OCI-LY3 (cell line): ENCODE measurements at regions not wholly inside any gene's neighbourhood (a gene's known extent, or its start where the extent isn't known, plus 50 kb on each side); places are given as distances from the start of the nearest gene placed in this dataset.

Experiments
- H2AFZ ChIP-seq: fragments of 200-600, 300-600 bp; shearing (Covaris generic); 2 replicates; pipeline ENCODE4 v1.6.0; 2014; ENCODE audit warnings: antibody characterized with exemption, low read depth, low read length
- H3K27ac ChIP-seq: fragments of 200-600, 300-600 bp; sonication (generic); 2 replicates; pipeline ENCODE4 v1.5.1; 2014; ENCODE audit warnings: mild to moderate bottlenecking, low read length, moderate library complexity, mixed read lengths
- H3K27me3 ChIP-seq: fragments of 200-600, 300-600 bp; sonication (generic); 2 replicates; pipeline ENCODE4 v1.6.1; 2014; ENCODE audit warnings: low read depth, low read length, mixed read lengths
- H3K36me3 ChIP-seq: fragments of 200-600, 300-600 bp; sonication (generic); replicated peaks from 2 replicates; pipeline ENCODE3; 2014; ENCODE audit warnings: low read depth, low read length, mixed read lengths
- H3K4me1 ChIP-seq: fragments of 300-600, 200-600 bp; sonication (generic); 2 replicates; pipeline ENCODE4 v1.6.1; 2014; ENCODE audit warnings: low read length, mixed read lengths
- H3K4me2 ChIP-seq: fragments of 200-600, 300-600 bp; sonication (generic); 2 replicates; pipeline ENCODE4 v1.6.1; 2014; ENCODE audit warnings: low read length, mixed read lengths
- H3K4me3 ChIP-seq: fragments of 300-600, 200-600 bp; sonication (generic); 2 replicates; pipeline ENCODE4 v1.5.1; 2014; ENCODE audit warnings: antibody characterized with exemption, mild to moderate bottlenecking, low read length, moderate library complexity
- H3K79me2 ChIP-seq: fragments of 300-600, 200-600 bp; shearing (Covaris generic); 2 replicates; pipeline ENCODE4 v1.6.1; 2014; ENCODE audit warnings: mild to moderate bottlenecking, low read length, mixed read lengths
- H3K9ac ChIP-seq: fragments of 300-600, 200-600 bp; shearing (Covaris generic); 2 replicates; pipeline ENCODE4 v1.6.0; 2014; ENCODE audit warnings: mild to moderate bottlenecking, low read length, moderate library complexity
- H3K9me3 ChIP-seq: fragments of 200-600, 300-600 bp; shearing (Covaris generic); 2 replicates; pipeline ENCODE4 v1.6.1; 2014; ENCODE audit warnings: low read length, mixed read lengths; ENCODE audit not compliant: insufficient read depth
- H4K20me1 ChIP-seq: fragments of 200-600, 300-600 bp; sonication (generic); 2 replicates; pipeline ENCODE4 v1.6.1; 2016; ENCODE audit warnings: low read length, mixed read lengths; ENCODE audit not compliant: insufficient read depth
- CTCF ChIP-seq: fragments of 200-600, 300-600 bp; sonication (generic); IDR thresholded peaks from 2 replicates; pipeline ENCODE4 v1.5.1; 2014; ENCODE audit warnings: antibody characterized with exemption, low read length, low read depth
- EZH2phosphoT487 ChIP-seq: fragments of 200-600 bp; shearing (Covaris generic); IDR thresholded peaks from 2 replicates; pipeline ENCODE4 v1.6.1; 2018; ENCODE audit warnings: antibody characterized with exemption, mixed run types, low read depth

- no peak overlapping the region for H3K4me2 ChIP-seq
- no peak overlapping the region for H3K4me3 ChIP-seq
- H3K9me3 ChIP-seq: 0 out of 2 replicates have a peak, but pooled peaks cover 5% of the 10 kb centered on the region
- no peaks in the 10 kb centered on the region for H3K27me3 ChIP-seq
- TF ChIP-seq EZH2phosphoT487: no peak
- no peaks in the 10 kb centered on the region for H3K79me2 ChIP-seq
- no peak overlapping the region for H3K27ac ChIP-seq
- no peaks in the 10 kb centered on the region for H3K36me3 ChIP-seq
- H2AFZ ChIP-seq: no peak overlapping the region
- H3K4me1 ChIP-seq: no peaks in the 10 kb centered on the region
- no peak overlapping the region for H3K9ac ChIP-seq
- no peaks in the 10 kb centered on the region for H4K20me1 ChIP-seq
These were observed 136.7 kb upstream of the VEPH1 start for GRCh38 chr3:157639756-157640426.

- Histone ChIP-seq H3K36me3 (no peaks in the 10 kb centered on the region), H3K9me3 (0 out of 2 replicates have a peak, but pooled peaks cover 5% of the 10 kb centered on the region), H3K27me3 (no peaks in the 10 kb centered on the region), H3K27ac (no peak overlapping the region), H3K4me1 (no peaks in the 10 kb centered on the region), H4K20me1 (no peaks in the 10 kb centered on the region), H2AFZ (no peak overlapping the region), H3K4me2 (no peak overlapping the region), H3K9ac (no peak overlapping the region), H3K79me2 (no peaks in the 10 kb centered on the region), H3K4me3 (no peak overlapping the region)
- TF ChIP-seq EZH2phosphoT487 (no peak), CTCF (no peak)
These were observed 134.7 kb upstream of the VEPH1 start for GRCh38 chr3:157637866-157638265.

GRCh38 chr3:157633241-157633640 is 130.0 kb upstream of the VEPH1 start:
- Histone ChIP-seq H3K9ac (no peak overlapping the region), H3K4me2 (no peak overlapping the region), H3K27me3 (peaks cover 5% of the 10 kb centered on the region; the same call in 1 of the 2 replicates), H3K79me2 (no peaks in the 10 kb centered on the region), H3K36me3 (no peaks in the 10 kb centered on the region), H3K27ac (no peak overlapping the region), H3K4me1 (no peaks in the 10 kb centered on the region), H4K20me1 (no peaks in the 10 kb centered on the region), H2AFZ (no peak overlapping the region), H3K9me3 (0 out of 2 replicates have a peak, but pooled peaks cover 5% of the 10 kb centered on the region), H3K4me3 (no peak overlapping the region)
- no peak for TF ChIP-seq EZH2phosphoT487
- TF ChIP-seq CTCF: no peak

- H3K4me3 ChIP-seq: no peak overlapping the region
- no peaks in the 10 kb centered on the region for H3K79me2 ChIP-seq
- H3K27ac ChIP-seq: no peak overlapping the region
- no peak overlapping the region for H3K9ac ChIP-seq
- H3K27me3 ChIP-seq: peaks cover 5% of the 10 kb centered on the region; the same call in 1 of the 2 replicates
- no peaks in the 10 kb centered on the region for H3K36me3 ChIP-seq
- H3K4me2 ChIP-seq: no peak overlapping the region
- no peaks in the 10 kb centered on the region for H3K4me1 ChIP-seq
- no peak overlapping the region for H2AFZ ChIP-seq
- 0 out of 2 replicates have a peak, but pooled peaks cover 4% of the 10 kb centered on the region for H3K9me3 ChIP-seq
- TF ChIP-seq EZH2phosphoT487 (no peak), CTCF (no peak)
- no peaks in the 10 kb centered on the region for H4K20me1 ChIP-seq
These were observed 128.9 kb upstream of the VEPH1 start for GRCh38 chr3:157632075-157632474.
